ENCODE measurements at regions not wholly inside any gene's neighbourhood (a gene's known extent, or its start where the extent isn't known, plus 50 kb on each side); places are given as distances from the start of the nearest gene placed in this dataset.

GRCh38 chr15:60074181-60074885, 70.2 kb downstream of the FOXB1 start:
- TF ChIP-seq CTCF (IDR thresholded peaks at IDR 0.05; ENCODE audit: poor library complexity, severe bottlenecking), result no peak
- TF ChIP-seq EZH2 (IDR thresholded peaks at IDR 0.05; ENCODE audit: borderline replicate concordance, insufficient read depth, low read length, poor library complexity, severe bottlenecking), result no peak

Data from neural cell (in vitro differentiated cells).